HG02759 (cell line): ENCODE measurements at regions not wholly inside any gene's neighbourhood (a gene's known extent, or its start where the extent isn't known, plus 50 kb on each side); places are given as distances from the start of the nearest gene placed in this dataset.
"Not testable (repeated sequence)": the region's sequence is repeated elsewhere in the genome, so short reads cannot be mapped to it uniquely, and the experiment has no call there.

ENCODE experiments used
- ATAC-seq: cut with Tn5 transposase; IDR thresholded peaks from one replicate; pipeline ENCODE4 v1.9.1; 2021; ENCODE audit warnings: mild to moderate bottlenecking, moderate library complexity; ENCODE audit not compliant: unreplicated experiment

DNA sequence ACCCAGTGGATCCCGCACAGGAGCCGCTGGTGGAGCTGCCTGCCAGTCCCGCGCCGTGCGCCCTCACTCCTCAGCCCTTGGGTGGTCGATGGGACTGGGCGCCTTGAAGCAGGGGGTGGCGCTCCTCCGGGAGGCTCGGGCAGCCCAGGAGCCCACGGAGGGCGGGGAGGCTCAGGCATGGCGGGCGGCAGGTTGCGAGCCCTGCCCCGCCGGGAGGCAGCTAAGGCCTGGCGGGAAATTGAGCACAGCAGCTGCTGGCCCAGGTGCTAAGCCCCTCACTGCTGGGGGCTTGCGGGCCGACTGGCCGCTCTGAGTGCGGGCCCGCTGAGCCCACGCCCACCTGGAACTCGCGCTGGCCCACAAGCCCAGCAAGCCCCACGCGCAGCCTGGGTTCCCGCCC lies 127.1 kb upstream of the TMEM164 start:
- ATAC-seq, result no peak

DNA sequence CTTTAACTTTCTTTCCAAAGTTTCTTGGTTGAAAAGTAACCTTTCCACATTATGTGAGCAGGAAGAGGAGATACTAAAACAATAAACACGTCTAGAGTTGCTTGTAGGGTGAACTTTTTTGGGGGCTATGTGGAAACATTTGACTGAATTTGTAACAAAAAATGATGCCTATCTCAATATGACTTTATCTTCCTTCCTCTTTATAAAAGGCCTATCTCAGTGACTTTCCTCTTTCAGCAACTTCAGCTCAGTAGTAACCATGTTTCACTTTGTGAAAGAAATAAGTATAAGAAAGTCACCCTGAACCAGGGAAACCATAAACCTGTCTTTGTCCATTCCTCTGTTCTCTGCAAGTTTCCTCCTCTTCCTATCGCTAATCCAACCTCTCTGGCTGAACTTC lies 124.7 kb upstream of the TMEM164 start:
- no peak for ATAC-seq

DNA sequence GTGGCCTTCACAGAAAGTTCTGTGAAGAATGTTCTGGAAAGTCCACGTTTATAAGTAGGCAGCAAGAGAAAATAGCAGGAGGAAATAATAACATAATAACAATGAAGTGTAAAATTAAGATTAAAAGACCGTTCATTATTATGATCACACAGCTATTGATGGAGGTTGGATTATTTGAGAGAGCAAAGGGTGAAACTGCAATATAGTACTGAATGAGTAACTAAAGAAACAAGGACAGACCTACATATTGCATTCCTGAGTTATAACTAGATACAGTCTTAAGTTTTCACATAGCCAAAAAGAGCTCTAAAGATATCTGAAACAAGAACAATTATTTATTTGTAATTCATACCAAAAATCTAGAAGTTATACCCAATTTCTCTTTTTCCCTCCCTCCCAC lies 122.9 kb upstream of the TMEM164 start:
- ATAC-seq, result no peak

DNA sequence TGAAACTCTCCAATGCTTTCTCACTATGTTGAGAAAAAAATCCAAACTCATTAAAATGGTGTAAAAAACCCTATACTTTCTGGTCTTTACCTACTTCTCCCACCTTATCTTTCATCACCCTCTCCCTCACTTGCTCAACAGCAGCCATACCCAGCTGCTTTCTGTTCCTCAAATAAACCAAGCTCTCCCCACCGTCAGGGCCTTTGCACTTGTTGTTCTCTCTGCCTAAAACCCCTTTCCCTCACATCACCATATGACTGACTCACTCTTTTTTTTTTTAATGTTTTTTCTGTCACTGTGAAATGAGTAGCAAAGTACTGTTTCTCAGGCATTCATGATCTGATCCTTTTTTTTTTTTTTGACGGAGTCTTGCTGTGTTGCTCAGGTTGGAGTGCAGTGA lies 122.3 kb upstream of the TMEM164 start:
- peak; percentile 99 for ATAC-seq

DNA sequence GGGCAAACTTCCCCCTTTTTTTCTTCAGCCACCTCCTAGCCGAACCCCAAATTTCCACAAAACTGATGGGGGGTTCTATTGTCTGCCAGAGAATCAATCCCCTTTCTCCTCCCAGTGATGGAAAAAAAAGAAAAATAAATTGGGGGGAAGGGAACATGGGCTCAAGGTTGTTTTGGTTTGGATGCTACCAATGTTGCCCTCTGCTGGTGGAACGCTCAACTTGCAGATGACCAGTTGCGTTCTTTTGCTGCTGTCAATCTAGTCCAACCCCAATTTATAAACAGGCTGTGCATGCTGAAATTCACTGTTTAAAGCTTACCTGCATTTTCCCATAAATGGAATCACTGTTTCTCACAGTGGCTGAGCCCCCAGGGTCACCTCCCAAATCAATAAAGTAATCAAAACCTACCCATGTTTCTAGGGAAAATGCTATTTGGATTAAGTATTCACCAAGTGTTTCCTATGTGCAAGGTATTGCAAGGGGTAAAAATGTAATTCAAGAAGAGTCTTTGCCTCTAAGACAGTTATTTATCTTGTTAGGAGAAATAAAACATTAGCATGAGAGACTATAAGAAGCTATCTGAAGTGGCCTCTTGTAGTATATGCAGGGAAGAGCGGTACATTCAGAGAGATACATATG lies 116.7 kb upstream of the TMEM164 start:
- no peak for ATAC-seq

DNA sequence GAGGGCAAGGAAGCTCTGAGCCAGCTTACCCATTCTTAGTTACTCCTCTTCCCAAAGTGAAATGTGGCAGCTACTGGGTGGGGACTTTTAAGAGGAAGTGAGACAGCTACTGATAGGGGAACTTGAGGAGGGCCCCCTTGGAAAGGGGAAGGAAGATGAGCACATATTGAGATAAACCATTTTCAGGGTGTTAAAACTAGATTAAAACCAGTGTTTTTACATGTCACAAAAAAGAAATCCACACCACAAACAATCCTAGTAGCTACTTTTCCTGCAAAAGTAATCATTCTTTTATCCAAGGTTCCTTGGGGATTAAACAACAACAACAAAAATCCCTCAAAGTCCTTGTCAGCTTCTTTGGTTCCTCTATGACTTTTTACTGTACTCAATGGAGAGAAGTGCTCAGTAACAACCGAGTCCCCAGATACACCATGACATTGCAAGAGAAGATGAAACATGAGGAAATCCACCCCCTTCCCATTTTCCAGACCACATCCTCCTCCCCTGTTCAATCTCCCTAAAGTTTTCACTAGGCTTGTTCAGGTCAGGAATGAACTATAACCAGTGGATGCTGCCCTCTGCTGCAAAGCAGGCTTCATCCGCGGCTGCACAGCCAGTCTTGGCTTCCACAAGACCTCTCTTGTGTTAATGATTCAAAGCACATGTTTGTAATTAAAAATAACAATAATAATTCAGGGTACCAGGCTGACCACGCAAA lies 113.5 kb upstream of the TMEM164 start:
- peak; percentile 49 for ATAC-seq

DNA sequence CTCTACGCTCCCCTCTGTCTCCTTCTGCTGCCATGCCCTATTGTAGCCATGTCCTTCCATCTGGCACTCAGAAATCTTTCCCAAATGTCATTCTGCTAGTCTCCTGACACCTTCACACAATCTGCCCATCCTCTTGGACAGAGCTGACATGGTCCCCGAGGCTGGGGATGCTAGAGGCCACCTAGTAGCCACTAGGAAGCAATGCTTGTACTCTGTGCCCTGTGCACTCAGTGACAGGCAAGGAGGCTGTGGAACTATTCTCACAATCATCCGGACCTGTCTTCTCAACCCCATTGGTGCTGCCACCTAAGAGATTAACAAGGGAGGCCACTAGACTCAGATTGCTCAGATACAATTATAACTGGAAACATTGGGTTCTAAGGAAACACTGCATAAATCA lies 112.6 kb upstream of the TMEM164 start:
- ATAC-seq, result no peak

DNA sequence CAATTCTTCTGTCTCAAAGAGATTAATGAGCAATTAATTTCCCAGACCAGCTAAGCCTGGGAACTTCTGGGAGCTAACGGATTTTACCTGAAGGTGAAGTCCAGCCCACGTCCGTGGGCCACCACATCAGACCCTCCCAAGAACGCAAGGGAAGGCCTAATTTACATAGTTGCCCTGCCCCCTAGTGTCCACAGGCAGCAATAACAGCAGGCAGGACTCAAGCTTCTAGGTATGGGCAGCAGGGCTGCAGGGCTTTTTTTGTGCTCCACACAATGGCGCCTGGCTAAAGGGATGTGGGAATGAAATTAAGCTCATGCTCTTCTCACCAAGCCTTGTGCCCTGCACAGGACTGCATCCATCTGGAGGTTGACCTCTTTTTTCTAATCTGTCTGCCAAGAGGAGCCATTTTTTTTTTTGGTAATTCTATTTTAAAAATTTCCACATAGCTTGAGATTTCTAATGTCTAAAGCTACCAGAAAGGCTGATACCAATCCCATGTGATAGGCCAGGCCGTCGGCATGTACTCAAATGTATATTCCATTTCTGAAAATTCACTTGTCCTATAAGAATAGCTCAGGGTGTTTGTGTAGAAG lies 111.9 kb upstream of the TMEM164 start:
- no peak for ATAC-seq

DNA sequence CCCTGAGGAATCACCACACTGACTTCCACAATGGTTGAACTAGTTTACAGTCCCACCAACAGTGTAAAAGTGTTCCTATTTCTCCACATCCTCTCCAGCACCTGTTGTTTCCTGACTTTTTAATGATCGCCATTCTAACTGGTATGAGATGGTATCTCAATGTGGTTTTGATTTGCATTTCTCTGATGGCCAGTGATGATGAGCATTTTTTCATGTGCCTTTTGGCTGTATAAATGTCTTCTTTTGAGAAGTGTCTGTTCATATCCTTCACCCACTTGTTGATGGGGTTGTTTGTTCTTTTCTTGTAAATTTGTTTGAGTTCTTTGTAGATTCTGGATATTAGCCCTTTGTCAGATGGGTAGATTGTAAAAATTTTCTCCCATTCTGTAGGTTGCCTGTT lies 106.9 kb upstream of the TMEM164 start:
- not testable (repeated sequence) for ATAC-seq

DNA sequence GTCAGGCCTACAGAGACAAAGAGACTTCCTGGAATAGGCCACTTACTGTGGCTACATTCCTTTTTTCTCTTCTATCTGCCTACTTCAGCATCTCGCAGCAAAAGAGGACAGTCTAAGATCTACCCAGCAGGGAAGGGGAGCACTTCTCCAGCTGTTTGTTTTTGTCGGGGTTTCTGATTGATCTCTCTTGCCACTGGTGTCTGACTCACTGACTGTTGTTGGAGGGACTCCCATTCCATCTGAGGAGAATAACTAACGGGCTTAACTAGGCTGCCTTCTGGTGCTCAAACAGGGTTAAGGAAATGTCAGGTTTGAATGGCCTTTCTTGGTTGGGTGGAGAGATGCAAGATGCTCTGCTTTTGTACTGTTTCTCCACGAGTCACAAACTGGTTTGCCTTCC lies 100.2 kb upstream of the TMEM164 start:
- no peak for ATAC-seq

DNA sequence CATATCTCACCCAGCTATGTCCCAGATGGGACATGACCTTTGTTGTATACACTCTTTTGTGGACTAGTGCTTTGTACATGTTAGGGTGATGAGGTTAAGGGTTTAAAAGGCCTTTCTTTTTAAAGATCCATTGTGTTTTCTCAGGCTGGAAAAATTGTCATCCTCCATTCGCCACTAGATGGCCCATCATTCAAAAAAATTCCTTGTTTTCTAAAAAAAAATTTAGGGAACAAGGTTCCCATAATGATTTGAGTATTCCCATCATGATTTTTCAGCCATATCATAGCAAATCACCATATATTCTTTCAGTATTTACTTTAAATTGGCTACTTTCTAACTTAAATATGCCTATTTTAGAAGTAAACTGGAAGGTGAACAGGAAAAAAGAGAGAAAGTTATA lies 91.9 kb upstream of the TMEM164 start:
- ATAC-seq, result no peak

DNA sequence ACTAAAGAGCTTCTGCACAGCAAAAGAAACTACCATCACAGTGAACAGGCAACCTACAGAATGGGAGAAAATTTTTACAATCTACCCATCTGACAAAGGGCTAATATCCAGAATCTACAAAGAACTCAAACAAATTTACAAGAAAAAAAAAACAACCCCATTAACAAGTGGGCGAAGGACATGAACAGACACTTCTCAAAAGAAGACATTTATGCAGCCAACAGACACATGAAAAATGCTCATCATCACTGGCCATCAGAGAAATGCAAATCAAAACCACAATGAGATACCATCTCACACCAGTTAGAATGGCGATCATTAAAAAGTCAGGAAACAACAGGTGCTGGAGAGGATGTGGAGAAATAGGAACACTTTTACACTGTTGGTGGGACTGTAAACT lies 89.9 kb upstream of the TMEM164 start:
- ATAC-seq, result not testable (repeated sequence)

DNA sequence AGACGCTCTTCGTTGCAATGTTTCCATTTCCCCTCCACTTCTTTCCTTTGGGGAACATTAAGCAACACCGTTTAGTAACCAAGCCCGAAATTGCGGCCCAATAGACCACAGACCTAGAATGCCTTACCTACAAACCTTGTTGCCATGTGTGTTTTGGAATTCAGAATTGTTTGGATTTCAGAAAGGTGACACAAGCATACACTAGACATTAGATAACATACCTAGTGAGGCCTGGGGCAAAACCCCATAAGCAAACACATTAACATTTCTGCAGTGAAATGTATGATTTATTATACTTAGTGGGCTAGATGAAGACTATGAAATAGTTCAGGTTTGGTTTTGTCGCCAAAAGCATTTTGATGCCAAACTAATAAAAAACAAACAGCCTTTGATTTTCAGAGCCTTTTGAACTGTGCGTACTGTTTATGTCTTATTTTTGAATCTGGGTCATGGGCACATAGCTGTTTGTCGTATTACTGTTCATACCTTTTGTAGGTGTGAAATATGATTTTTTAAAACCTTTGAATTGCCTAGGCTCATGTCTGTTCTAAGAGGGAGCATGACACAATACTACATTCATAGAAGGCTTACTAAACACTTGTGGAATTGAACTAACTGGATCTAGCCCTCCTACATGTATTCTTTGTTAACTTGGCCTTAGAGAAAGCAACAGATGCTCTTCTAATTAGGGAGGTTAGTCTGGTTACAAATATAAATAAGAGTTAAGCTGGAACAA lies 88.6 kb upstream of the TMEM164 start:
- no peak for ATAC-seq

DNA sequence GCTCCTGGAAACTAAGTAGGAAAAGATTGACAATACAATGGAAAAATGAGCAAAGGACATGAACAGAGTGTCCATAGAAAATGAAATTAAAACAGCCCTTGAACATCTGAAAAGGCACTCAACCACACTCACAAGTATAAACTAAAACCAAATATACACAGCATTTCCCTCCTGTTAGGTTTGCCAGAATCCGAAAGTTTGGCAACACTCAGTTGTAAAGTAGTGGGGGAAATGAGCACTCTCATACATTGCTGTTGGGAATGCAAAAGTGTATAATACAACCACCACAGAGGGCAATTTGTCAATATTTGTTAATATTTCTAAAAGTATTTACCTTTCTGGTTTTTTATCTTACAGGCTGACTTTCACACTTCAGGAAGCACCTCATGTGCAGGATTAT lies 84.2 kb upstream of the TMEM164 start:
- no peak for ATAC-seq

DNA sequence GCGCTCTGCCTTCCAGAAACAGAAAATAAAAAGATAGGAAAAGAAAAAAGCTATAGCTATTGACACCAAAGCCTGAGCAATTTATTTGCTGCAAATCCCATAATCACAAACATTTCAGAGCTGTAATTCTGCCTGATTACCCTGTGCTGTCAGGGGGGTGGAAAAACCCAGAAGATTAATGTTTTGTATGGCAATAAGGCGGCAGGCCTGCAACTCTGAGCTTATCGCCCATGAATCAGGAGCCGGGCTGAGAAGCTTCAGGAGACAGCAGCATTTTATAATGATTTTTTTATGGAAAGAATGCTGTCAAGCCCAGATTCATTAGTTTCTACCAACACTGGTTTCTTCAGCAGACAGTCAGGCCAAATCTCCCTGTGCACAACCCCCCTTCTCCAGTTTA lies 82.6 kb upstream of the TMEM164 start:
- ATAC-seq, result no peak

DNA sequence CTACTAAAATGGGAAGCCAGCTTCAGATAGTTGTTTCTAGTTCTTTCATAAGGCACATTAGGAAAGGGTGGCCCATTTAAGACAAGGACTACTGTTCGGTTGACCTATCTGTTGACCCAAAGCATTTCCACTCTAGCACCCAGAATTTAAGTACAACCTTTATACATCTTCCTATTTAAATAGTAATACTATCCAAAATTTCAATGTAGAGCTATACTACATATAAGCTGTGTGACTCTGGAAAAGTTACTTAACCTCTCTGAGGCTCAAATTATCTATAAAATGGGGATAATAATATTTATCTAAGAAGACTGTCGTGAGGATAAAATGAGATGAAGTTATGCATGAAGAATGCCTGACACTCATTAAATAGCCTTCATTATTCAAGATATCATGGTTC lies 82.0 kb upstream of the TMEM164 start:
- no peak for ATAC-seq

DNA sequence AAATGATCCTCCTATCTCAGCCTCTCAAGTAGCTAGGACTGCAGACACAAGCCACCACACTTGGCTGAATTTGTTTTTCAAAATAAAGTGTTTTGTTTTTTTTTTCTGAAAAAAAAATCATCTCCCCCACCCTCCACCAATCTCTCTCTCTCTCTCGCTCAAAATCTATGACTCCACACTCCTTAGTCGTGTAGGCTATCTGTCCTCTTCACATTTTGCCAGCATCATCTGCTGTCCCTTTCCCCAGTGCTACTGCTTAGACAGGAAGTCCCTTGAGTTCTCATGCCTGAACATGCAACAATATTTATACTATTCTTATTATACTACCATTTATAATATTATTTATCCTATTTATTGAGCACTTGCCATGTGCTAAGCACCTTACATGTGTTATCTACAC lies 80.7 kb upstream of the TMEM164 start:
- ATAC-seq, result no peak

DNA sequence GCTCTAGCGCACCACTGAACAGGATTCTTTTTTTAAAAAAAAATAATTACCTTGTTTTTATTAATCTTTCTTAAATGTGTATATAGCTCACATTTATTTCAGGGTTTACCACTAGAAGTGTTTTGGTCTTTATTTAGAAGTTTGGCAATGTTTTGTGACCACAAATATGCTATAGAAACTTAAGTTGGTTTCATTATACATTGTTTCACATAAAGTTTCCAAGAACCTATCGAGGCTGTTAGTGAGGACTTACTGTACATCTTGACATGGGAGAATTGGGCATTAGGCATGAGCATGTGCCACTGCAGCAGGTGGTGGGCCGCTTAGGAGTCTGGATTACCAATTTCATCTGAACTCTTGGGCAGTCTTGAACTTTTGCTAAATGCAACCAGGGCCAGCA lies 77.9 kb upstream of the TMEM164 start:
- ATAC-seq, result not testable (repeated sequence)

DNA sequence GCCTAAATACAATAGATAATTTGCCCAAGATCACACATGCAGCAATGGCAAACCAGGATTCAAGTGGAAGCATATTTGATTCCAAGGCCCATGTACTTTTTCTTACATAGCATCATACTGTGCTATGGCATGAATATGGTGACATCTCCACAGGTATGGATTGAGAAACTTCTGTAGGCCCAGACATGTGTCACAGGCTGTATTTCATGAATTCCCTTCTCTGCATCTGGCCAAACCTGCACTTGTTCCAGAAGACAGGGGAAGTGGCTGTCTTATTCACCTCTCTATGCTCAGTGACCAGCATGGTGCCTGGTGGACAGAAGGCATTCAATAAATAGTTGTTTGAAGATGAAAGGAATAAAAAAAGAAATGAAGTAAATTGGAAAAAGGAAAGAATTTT lies 77.3 kb upstream of the TMEM164 start:
- ATAC-seq, result no peak

DNA sequence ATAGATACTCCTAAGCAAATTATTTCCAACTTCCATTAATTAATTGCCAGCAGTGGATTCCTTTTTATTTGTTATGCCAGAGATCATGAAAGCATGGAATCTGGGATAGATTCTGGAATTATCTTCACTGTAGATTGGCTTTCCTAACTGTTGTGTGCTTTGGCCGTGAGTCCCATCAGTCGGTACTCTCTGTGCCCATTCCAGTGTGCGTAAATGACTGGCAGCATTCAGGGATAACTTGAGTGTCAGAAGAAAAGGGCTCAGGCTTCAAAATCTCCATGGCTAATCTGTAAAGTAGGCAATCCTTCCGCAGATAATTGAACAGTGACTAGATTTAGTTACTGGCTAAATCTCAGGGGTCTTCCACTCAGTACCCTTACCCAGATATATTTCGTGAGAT lies 76.8 kb upstream of the TMEM164 start:
- ATAC-seq, result no peak

DNA sequence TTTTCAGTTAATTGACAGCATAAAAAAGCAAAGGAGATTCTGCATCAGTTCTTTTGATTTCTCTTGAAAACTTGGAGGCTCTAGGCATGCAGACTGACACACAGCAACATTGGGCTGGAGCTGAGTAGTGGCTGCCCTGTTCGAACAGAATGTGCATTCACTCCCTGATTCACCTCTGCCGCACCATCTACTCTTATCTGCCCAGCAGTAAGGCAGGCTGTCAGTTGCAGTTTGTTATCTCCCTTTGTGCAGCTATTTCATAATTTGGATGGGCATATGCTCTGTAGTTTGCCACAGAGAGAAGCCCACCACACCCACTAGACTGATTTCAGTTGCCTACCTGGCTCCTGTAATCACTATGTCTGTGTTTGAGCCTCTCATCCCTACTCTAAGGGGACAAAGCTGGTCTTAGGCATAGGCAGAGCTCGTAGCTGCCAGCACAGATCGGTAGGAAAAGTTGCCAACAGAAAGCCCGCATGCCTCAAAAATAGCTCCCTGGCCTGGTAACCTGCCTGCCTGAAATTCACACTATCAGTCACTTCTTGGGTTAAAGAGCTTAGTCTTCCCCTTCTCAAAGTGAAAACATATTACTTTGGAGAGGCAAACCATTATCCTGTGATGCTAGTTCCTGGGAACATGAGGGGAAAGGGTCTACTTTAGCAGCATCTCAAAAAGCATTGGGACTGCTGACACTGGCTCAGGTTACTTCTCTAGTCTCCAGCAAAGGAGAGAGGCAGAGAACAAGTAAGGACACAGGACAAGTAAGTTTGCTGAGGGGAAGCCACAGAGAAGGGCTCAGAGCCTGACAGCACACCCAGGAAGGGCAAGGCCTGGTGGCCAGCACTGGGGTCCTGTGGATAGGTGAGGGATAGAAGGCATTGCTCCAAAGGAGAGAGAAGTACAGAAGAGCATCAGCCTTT lies 75.9 kb upstream of the TMEM164 start:
- ATAC-seq, result no peak
